H9 (cell line): ENCODE measurements at regions not wholly inside any gene's neighbourhood (a gene's known extent, or its start where the extent isn't known, plus 50 kb on each side); places are given as distances from the start of the nearest gene placed in this dataset.

Experiments
- DNase-seq: peaks from one replicate; pipeline ENCODE4 v3.0.0-alpha.2; 2017
- H2AFZ ChIP-seq: one replicate; pipeline ENCODE4 v1.6.1; 2013; ENCODE audit warnings: mild to moderate bottlenecking, low read length, control low read depth, moderate library complexity
- H2AK5ac ChIP-seq: 2 replicates; pipeline ENCODE4 v1.6.1; 2013; ENCODE audit warnings: low read length, control low read depth, mixed read lengths; ENCODE audit not compliant: insufficient read length
- H2BK120ac ChIP-seq: one replicate; pipeline ENCODE4 v1.6.1; 2013; ENCODE audit warnings: low read depth, mild to moderate bottlenecking, low read length, control low read depth, inconsistent platforms; ENCODE audit not compliant: poor library complexity, severe bottlenecking
- H2BK12ac ChIP-seq: 2 replicates; pipeline ENCODE4 v1.6.1; 2013; ENCODE audit warnings: low read length, control low read depth, mixed read lengths, low read depth; ENCODE audit not compliant: insufficient read length
- H2BK15ac ChIP-seq: 2 replicates; pipeline ENCODE4 v1.6.1; 2013; ENCODE audit warnings: low read depth, low read length, control low read depth
- H2BK20ac ChIP-seq: one replicate; pipeline ENCODE4 v1.6.1; 2013; ENCODE audit warnings: low read depth, mild to moderate bottlenecking, low read length, control low read depth, inconsistent platforms; ENCODE audit not compliant: poor library complexity, severe bottlenecking
- H2BK5ac ChIP-seq: 2 replicates; pipeline ENCODE4 v1.6.1; 2013; ENCODE audit warnings: low read length, control low read depth, mixed read lengths; ENCODE audit not compliant: insufficient read length
- H3K14ac ChIP-seq: 2 replicates; pipeline ENCODE4 v1.6.1; 2013; ENCODE audit warnings: low read length, control low read depth; ENCODE audit not compliant: insufficient read depth
- H3K18ac ChIP-seq: 2 replicates; pipeline ENCODE4 v1.6.1; 2013; ENCODE audit warnings: low read depth, mild to moderate bottlenecking, mixed read lengths, low read length, control low read depth; ENCODE audit not compliant: insufficient read length
- H3K23ac ChIP-seq: 2 replicates; pipeline ENCODE4 v1.6.1; 2013; ENCODE audit warnings: low read length, control low read depth, mixed read lengths, low read depth; ENCODE audit not compliant: insufficient read length
- H3K23me2 ChIP-seq: 2 replicates; pipeline ENCODE4 v1.6.1; 2013; ENCODE audit warnings: low read depth, mild to moderate bottlenecking, mixed read lengths, low read length, control low read depth; ENCODE audit not compliant: insufficient read length, poor library complexity, severe bottlenecking
- H3K27ac ChIP-seq: 2 replicates; pipeline ENCODE4 v1.5.1; 2013; ENCODE audit warnings: low read length, control low read depth, mixed read lengths, low read depth; ENCODE audit not compliant: insufficient read length
- H3K27me3 ChIP-seq: 2 replicates; pipeline ENCODE4 v1.6.1; 2013; ENCODE audit warnings: low read length, control low read depth, inconsistent platforms; ENCODE audit not compliant: insufficient read depth
- H3K4ac ChIP-seq: 2 replicates; pipeline ENCODE4 v1.6.1; 2013; ENCODE audit warnings: low read depth, mild to moderate bottlenecking, control low read depth, inconsistent platforms, low read length, moderate library complexity
- H3K4me1 ChIP-seq: 2 replicates; pipeline ENCODE4 v1.6.1; 2013; ENCODE audit warnings: low read length, control low read depth, inconsistent platforms; ENCODE audit not compliant: insufficient read depth
- H3K4me2 ChIP-seq: 2 replicates; pipeline ENCODE4 v1.6.1; 2013; ENCODE audit warnings: low read length, control low read depth, mixed read lengths; ENCODE audit not compliant: insufficient read length, insufficient read depth
- H3K56ac ChIP-seq: 2 replicates; pipeline ENCODE4 v1.6.1; 2013; ENCODE audit warnings: low read depth, mild to moderate bottlenecking, mixed read lengths, low read length, control low read depth; ENCODE audit not compliant: insufficient read length
- H3K79me1 ChIP-seq: 2 replicates; pipeline ENCODE4 v1.6.1; 2013; ENCODE audit warnings: low read depth, mild to moderate bottlenecking, moderate library complexity, low read length, control low read depth, inconsistent platforms; ENCODE audit not compliant: insufficient read depth, poor library complexity, severe bottlenecking
- H3K79me2 ChIP-seq: 2 replicates; pipeline ENCODE4 v1.6.1; 2013; ENCODE audit warnings: low read length, control low read depth, inconsistent platforms; ENCODE audit not compliant: insufficient read depth
- H3K9ac ChIP-seq: 2 replicates; pipeline ENCODE4 v1.6.1; 2013; ENCODE audit warnings: low read length, control low read depth, mixed read lengths; ENCODE audit not compliant: insufficient read length; ENCODE audit errors: extremely low read depth
- H3K9me3 ChIP-seq: one replicate; pipeline ENCODE4 v1.6.1; 2013; ENCODE audit warnings: low read depth, low read length, inconsistent platforms; ENCODE audit not compliant: control insufficient read depth
- H3T11ph ChIP-seq: one replicate; pipeline ENCODE4 v1.6.1; 2013; ENCODE audit warnings: mild to moderate bottlenecking, low read length, control low read depth, inconsistent platforms
- H4K20me1 ChIP-seq: one replicate; pipeline ENCODE4 v1.6.1; 2013; ENCODE audit not compliant: control insufficient read depth, insufficient read length, insufficient read depth
- H4K5ac ChIP-seq: 2 replicates; pipeline ENCODE4 v1.6.1; 2013; ENCODE audit warnings: low read depth, mild to moderate bottlenecking, mixed read lengths, low read length, control low read depth; ENCODE audit not compliant: insufficient read length
- H4K8ac ChIP-seq: replicated peaks from 2 replicates; pipeline ENCODE4 v1.6.1; 2013; ENCODE audit warnings: low read length, control low read depth, mixed read lengths, low read depth; ENCODE audit not compliant: insufficient read length
- H4K91ac ChIP-seq: 2 replicates; pipeline ENCODE4 v1.6.1; 2013; ENCODE audit warnings: low read depth, mild to moderate bottlenecking, moderate library complexity, mixed read lengths, low read length, control low read depth; ENCODE audit not compliant: insufficient read length
- H3K27ac Mint-ChIP-seq, 3 experiments: 2 replicates in 2 of 3; 3 replicates in 1 of 3; pipeline ENCODE4 v1.8.0; 2020 to 2021; ENCODE audit warnings: mixed read lengths in 3 of 3, mild to moderate bottlenecking in 1 of 3, moderate library complexity in 1 of 3
- H3K27me3 Mint-ChIP-seq: 2 replicates; pipeline ENCODE4 v1.8.0; 2021; ENCODE audit warnings: low read depth, mild to moderate bottlenecking, moderate library complexity, mixed read lengths
- H3K36me3 Mint-ChIP-seq, 3 experiments: 2 replicates in 2 of 3; 3 replicates in 1 of 3; pipeline ENCODE4 v1.8.0; 2020 to 2021; ENCODE audit warnings: low read depth in 3 of 3, mixed read lengths in 3 of 3; ENCODE audit not compliant: insufficient read depth in 1 of 3
- H3K4me1 Mint-ChIP-seq, 2 experiments: 2 replicates each; pipeline ENCODE4 v1.8.0; 2020; ENCODE audit warnings: mixed read lengths in 2 of 2
- H3K4me3 Mint-ChIP-seq, 2 experiments: 2 replicates in 1 of 2; 3 replicates in 1 of 2; pipeline ENCODE4 v1.8.0; 2020 to 2021; ENCODE audit warnings: mild to moderate bottlenecking in 2 of 2, mixed read lengths in 2 of 2, moderate library complexity in 1 of 2
- H3K9me3 Mint-ChIP-seq, 2 experiments: 2 replicates in 1 of 2; 3 replicates in 1 of 2; pipeline ENCODE4 v1.8.0; 2020; ENCODE audit warnings: mild to moderate bottlenecking in 2 of 2, mixed read lengths in 2 of 2, moderate library complexity in 1 of 2
- CTCF ChIP-seq: fragments of 200-600 bp; sonication (generic); conservative IDR thresholded peaks from 3 replicates; pipeline ENCODE4 v1.8.0; 2021; ENCODE audit warnings: antibody characterized with exemption, mild to moderate bottlenecking
- WGBS: extraction: QIAGEN DNeasy Blood & Tissue Kit; methylation state at CpG from one replicate; pipeline ENCODE4 v1.1.7; 2013; ENCODE audit warnings: missing lambda C conversion rate, low lambda C conversion rate, mixed read lengths; ENCODE audit not compliant: insufficient read length; ENCODE audit errors: extremely low coverage; 5-methylcytosine and 5-hydroxymethylcytosine counted together

GRCh38 chr9:22857316-22857715 lies 410.7 kb downstream of the DMRTA1 start:
- H3K9me3 Mint-ChIP-seq: peaks cover 7 to 11% of the 10 kb centered on the region in 2 experiments
- Histone ChIP-seq H2AFZ (no peak overlapping the region), H4K5ac (no peak overlapping the region), H2AK5ac (no peak overlapping the region), H2BK12ac (no peak overlapping the region), H2BK5ac (no peak overlapping the region), H3K79me1 (no peaks in the 10 kb centered on the region), H3K56ac (no peak overlapping the region), H2BK120ac (no peak overlapping the region), H2BK20ac (no peak overlapping the region), H4K91ac (no peak overlapping the region), H3K14ac (no peak overlapping the region), H3K27me3 (no peaks in the 10 kb centered on the region), H3K4ac (no peak overlapping the region), H3K79me2 (no peaks in the 10 kb centered on the region), H3K4me1 (no peaks in the 10 kb centered on the region), H3K4me2 (no peak overlapping the region), H3T11ph (no peak overlapping the region), H3K9me3 (no peaks in the 10 kb centered on the region), H3K23me2 (no peaks in the 10 kb centered on the region), H4K8ac (no peak overlapping the region), H3K27ac (no peak overlapping the region), H2BK15ac (no peak overlapping the region), H4K20me1 (no peaks in the 10 kb centered on the region), H3K23ac (no peak overlapping the region), H3K18ac (no peak overlapping the region), H3K9ac (no peak overlapping the region)
- no peak overlapping the region for H3K27ac Mint-ChIP-seq
- WGBS: 100% methylated on average over 1 of the region's 1 CpG
- peaks cover 2 to 19% (median 2%) of the 10 kb centered on the region in 3 experiments; a peak in 6 of 7 replicates for H3K36me3 Mint-ChIP-seq
- no peak overlapping the region for H3K4me3 Mint-ChIP-seq
- H3K4me1 Mint-ChIP-seq: peaks cover 7 to 10% of the 10 kb centered on the region in 2 experiments; a peak in 3 of 4 replicates
- no peak for DNase-seq
- no peaks in the 10 kb centered on the region for H3K27me3 Mint-ChIP-seq
- TF ChIP-seq CTCF: no peak
